Breast epithelium (tissue), 4 donors: ENCODE measurements at regions not wholly inside any gene's neighbourhood (a gene's known extent, or its start where the extent isn't known, plus 50 kb on each side); places are given as distances from the start of the nearest gene placed in this dataset.

Source experiments
- DNase-seq, 2 donors: peaks; one replicate each; pipeline ENCODE4 v3.0.0-alpha.2; 2019; ENCODE audit warnings: low spot score in 2 of 2
- H3K27ac ChIP-seq, 2 donors: fragments of 200-600 bp; sonication (generic) in 1 of 2; one replicate each; pipeline ENCODE4 v1.5.1; 2016 to 2019; ENCODE audit warnings: mild to moderate bottlenecking in 1 of 2
- H3K27me3 ChIP-seq, 2 donors: fragments of 200-600 bp; sonication (generic) in 1 of 2; one replicate each; pipeline versions ENCODE4 v1.5.1 to v1.6.0; 2017 to 2019; ENCODE audit warnings: control low read depth in 1 of 2, mild to moderate bottlenecking in 1 of 2
- H3K36me3 ChIP-seq: fragments of 200-600 bp; one replicate; pipeline ENCODE4 v1.5.1; 2019
- H3K4me1 ChIP-seq, 2 donors: fragments of 200-600 bp; sonication (generic); one replicate each; pipeline ENCODE4 v1.5.1; 2016 to 2019; ENCODE audit warnings: control low read depth in 1 of 2
- H3K4me3 ChIP-seq, 3 donors: fragments of 200-600 bp; sonication (generic); 1 replicate in 2 of 3; 2 replicates in 1 of 3; pipeline ENCODE4 v1.5.1; 2016 to 2019; ENCODE audit warnings: mild to moderate bottlenecking in 3 of 3, moderate library complexity in 2 of 3
- H3K9me3 ChIP-seq, 2 donors: fragments of 200-600 bp; sonication (generic) in 1 of 2; one replicate each; pipeline ENCODE4 v1.5.1; 2016 to 2019; ENCODE audit warnings: control low read depth in 1 of 2
- POLR2A ChIP-seq: fragments of 450-650 bp; IDR thresholded peaks from one replicate; pipeline ENCODE4 v1.6.1; 2016; ENCODE audit warnings: antibody characterized with exemption, mild to moderate bottlenecking, moderate library complexity
- POLR2AphosphoS5 ChIP-seq, 3 donors: sonication (generic); formaldehyde crosslinking; IDR thresholded peaks; one replicate each; pipeline ENCODE4 v1.6.1; 2017; ENCODE audit warnings: antibody characterized with exemption in 3 of 3
- intact Hi-C: fragments of 100-400 bp; cut with DNase I; formaldehyde crosslinking; loops from one replicate; pipeline ENCODE4 v1.15.1; 2023; ENCODE audit warnings: low total_unique reads
- TF ChIP-seq, protein P1 (sequence below), 3 donors: fragments of 450-650 bp; IDR thresholded peaks; one replicate each; pipeline ENCODE4 v1.5.1; 2016 to 2017; ENCODE audit warnings: antibody characterized with exemption in 3 of 3, mild to moderate bottlenecking in 3 of 3, moderate library complexity in 3 of 3

- TF ChIP-seq POLR2A (no peak), POLR2AphosphoS5 (IDR thresholded peaks at IDR 0.05) (no peak)
- TF ChIP-seq, protein P1, sequence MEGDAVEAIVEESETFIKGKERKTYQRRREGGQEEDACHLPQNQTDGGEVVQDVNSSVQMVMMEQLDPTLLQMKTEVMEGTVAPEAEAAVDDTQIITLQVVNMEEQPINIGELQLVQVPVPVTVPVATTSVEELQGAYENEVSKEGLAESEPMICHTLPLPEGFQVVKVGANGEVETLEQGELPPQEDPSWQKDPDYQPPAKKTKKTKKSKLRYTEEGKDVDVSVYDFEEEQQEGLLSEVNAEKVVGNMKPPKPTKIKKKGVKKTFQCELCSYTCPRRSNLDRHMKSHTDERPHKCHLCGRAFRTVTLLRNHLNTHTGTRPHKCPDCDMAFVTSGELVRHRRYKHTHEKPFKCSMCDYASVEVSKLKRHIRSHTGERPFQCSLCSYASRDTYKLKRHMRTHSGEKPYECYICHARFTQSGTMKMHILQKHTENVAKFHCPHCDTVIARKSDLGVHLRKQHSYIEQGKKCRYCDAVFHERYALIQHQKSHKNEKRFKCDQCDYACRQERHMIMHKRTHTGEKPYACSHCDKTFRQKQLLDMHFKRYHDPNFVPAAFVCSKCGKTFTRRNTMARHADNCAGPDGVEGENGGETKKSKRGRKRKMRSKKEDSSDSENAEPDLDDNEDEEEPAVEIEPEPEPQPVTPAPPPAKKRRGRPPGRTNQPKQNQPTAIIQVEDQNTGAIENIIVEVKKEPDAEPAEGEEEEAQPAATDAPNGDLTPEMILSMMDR (IDR thresholded peaks at IDR 0.05), result no peak
- H3K36me3 ChIP-seq, result no peaks in the 10 kb centered on the region
- no peak overlapping the region for H3K27ac ChIP-seq
- no peaks in the 10 kb centered on the region for H3K4me1 ChIP-seq
- no peak overlapping the region for H3K4me3 ChIP-seq
- no peak for DNase-seq
- H3K9me3 ChIP-seq, result peaks cover 6 to 13% of the 10 kb centered on the region in 2 donors
- no peaks in the 10 kb centered on the region for H3K27me3 ChIP-seq
- intact Hi-C loops, result no loop called here
Measured at GRCh38 chr2:67642961-67643360, 245.8 kb downstream of the ETAA1 start.

DNA sequence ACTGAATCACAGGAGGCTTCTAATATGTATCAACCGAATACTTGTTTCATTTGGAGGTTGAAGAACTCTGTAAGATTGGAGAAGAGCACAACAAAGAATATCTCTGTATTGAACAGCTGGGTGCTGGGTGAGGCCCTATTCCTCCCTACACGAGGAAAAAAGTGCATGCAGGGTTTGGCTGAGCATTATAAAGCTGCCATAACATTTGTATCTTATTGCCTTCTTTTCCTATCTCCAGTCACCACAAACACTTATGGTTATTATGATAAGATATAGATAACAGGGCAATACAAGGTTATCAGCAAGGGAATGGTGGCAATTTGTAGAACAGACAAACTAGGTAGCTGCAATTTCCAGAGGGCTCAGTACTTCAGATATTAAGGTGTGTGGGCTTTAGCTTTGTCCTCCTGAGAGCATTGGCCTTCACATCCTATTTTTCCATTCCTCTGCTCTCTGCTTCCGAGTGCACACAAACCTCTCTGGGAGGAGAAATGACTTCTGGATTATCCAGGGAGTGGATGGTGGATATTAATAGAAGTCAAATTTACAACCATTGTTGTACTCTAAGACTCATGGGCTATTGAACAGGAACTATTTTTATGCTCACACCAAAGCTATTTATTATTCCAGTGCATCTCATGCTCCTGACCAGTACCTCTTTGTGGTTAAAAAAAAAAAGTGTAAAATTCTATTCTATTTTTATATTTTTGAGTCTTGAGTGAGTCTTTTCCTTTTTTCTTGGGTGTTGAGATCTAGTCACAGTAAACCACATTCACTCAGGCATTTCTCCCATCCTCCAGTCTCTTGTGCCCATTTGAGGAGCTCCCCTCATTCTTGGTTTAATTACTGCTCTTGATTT is 248.4 kb downstream of the ETAA1 start:
- intact Hi-C loops, result no loop called here
- Histone ChIP-seq H3K27ac (no peak overlapping the region), H3K36me3 (no peaks in the 10 kb centered on the region), H3K4me3 (no peak overlapping the region), H3K9me3 (peaks cover 6 to 13% of the 10 kb centered on the region in 2 donors), H3K27me3 (no peaks in the 10 kb centered on the region), H3K4me1 (no peaks in the 10 kb centered on the region)
- TF ChIP-seq POLR2AphosphoS5 (IDR thresholded peaks at IDR 0.05), result no peak
- TF ChIP-seq, protein P1 (IDR thresholded peaks at IDR 0.05), result no peak
- no peak for TF ChIP-seq POLR2A
- DNase-seq, result no peak

DNA sequence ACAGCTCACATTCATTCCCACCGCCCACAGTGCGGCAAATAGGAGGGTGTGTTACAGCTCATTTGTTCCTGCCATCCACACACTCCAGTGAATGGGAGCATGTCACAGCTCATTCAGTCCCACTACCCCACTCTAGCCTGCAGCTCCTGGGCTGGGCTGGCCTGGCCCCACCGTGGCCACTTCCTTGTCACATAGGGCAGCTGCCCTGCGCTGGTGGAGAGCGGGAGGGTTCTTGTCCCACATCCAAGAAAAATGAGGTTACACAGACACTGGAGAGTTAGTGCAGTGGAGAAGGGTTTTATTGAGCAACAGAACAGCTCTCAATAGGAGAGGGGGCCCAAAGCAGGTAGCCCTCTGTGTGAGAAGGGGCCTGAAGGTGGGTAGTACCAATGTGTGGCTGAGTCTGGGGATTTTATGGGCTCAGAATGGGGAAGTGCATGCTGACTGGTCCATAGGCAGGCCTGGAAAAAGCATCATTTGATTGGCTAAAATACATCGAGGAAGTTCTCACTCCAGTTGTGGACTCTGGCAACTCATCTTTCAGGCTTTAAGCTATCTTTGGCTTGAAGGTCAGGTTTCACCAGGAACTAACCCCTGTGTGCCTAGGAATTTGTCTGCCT is 249.7 kb downstream of the ETAA1 start:
- TF ChIP-seq, protein P1 (IDR thresholded peaks at IDR 0.05), result no peak
- TF ChIP-seq POLR2AphosphoS5 (IDR thresholded peaks at IDR 0.05) (no peak), POLR2A (no peak)
- H3K4me1 ChIP-seq, result no peaks in the 10 kb centered on the region
- no peaks in the 10 kb centered on the region for H3K36me3 ChIP-seq
- no peak for DNase-seq
- peaks cover 6 to 13% of the 10 kb centered on the region in 2 donors for H3K9me3 ChIP-seq
- no peak overlapping the region for H3K4me3 ChIP-seq
- H3K27me3 ChIP-seq, result no peaks in the 10 kb centered on the region
- intact Hi-C loops, result no loop called here
- H3K27ac ChIP-seq, result no peak overlapping the region

DNA sequence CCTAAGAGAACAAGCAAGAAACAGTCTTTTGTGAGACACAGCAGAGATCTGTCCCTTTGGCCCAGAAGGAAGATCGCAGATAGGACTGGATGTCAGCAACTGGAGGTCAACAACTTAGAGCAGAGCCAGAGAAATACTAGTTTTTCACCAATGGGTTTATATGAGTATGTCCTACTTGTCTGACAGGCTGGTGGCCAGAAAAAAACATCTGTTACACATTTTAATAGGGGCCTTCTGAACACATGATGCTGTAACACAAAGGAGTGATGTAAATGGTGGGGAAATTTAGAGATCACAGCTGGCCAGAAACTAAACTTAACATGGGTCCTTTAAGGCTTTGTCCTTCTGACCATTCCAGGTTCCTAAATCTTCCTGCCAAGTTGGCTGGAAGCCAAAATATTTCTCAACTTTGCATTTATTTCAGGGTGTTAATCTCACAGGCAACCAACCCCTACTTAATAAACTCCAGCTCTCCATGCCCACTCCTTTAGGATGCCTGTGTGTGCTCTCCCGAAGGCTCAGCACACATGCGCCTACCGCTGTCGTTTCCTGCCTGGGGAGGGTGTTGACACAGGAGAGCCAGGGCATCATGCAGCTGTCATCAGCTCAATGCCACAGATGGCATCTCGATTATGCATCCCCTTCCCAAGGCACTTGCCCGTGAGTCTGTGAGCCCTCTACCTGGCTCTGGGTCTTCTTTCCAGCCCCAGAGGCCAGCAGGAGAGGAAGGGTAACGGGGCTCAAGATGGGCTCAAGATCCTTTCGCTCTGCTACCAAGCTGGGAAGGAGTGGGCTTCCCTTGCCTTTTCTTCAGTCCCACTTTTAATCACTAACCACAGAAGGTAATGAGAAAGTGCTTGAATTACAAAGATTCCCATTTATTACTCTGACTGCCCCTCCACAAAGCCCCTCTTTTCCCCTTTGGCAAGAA is 252.5 kb downstream of the ETAA1 start:
- no peaks in the 10 kb centered on the region for H3K36me3 ChIP-seq
- H3K27me3 ChIP-seq, result no peaks in the 10 kb centered on the region
- TF ChIP-seq POLR2AphosphoS5 (IDR thresholded peaks at IDR 0.05), result peak; percentile 50 to 73 (median 63)
- TF ChIP-seq, protein P1 (IDR thresholded peaks at IDR 0.05), result no peak
- H3K27ac ChIP-seq, result peak overlapping the region; percentile 61 to 70
- intact Hi-C loops, result no loop called here
- no peaks in the 10 kb centered on the region for H3K4me1 ChIP-seq
- no peak overlapping the region for H3K4me3 ChIP-seq
- peaks cover 6 to 13% of the 10 kb centered on the region in 2 donors for H3K9me3 ChIP-seq
- no peak for DNase-seq
